Upper lobe of left lung (tissue), 4 donors: ENCODE measurements at regions not wholly inside any gene's neighbourhood (a gene's known extent, or its start where the extent isn't known, plus 50 kb on each side); places are given as distances from the start of the nearest gene placed in this dataset.

Source experiments
- EP300 ChIP-seq, 4 donors: sonication (generic); formaldehyde crosslinking; IDR thresholded peaks; one replicate each; pipeline ENCODE4 v1.5.1; 2017; ENCODE audit warnings: antibody characterized with exemption in 4 of 4, control low read depth in 2 of 4
- POLR2A ChIP-seq, 4 donors: fragments of 450-650 bp; IDR thresholded peaks; one replicate each; pipeline ENCODE4 v1.5.1; 2016 to 2017; ENCODE audit warnings: antibody characterized with exemption in 4 of 4, mild to moderate bottlenecking in 2 of 4
- POLR2AphosphoS5 ChIP-seq, 2 donors: sonication (generic); formaldehyde crosslinking; IDR thresholded peaks; one replicate each; pipeline ENCODE4 v1.5.1; 2017; ENCODE audit warnings: antibody characterized with exemption in 2 of 2
- TF ChIP-seq, protein P1 (sequence below), 6 experiments: fragments of 450-650 bp in 4 of 6; fragments of 200-600 bp in 2 of 6; sonication (generic) in 2 of 6; IDR thresholded peaks; one replicate each; pipeline ENCODE4 v1.5.1; 2016 to 2019; ENCODE audit warnings: antibody characterized with exemption in 6 of 6

DNA sequence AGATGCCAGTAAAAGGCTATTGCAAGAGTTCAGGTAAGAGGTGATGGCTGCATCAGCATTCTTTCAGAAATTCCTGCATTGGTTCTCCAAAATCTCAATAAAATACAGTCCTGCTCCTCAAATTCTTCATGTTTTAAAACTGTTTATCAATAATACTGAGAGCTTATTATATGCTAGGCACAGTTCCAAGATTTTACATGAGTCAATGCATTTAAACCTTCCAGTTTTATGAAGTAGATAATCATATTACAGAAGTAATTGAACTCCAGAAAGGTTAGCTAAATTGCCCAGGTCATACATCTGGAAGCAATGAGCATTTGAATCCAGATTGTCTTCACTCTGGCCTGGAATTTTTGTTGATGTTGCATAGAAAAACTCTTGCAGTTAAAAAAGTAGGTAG, 282.9 kb upstream of the SLITRK6 start:
- TF ChIP-seq, protein P1, sequence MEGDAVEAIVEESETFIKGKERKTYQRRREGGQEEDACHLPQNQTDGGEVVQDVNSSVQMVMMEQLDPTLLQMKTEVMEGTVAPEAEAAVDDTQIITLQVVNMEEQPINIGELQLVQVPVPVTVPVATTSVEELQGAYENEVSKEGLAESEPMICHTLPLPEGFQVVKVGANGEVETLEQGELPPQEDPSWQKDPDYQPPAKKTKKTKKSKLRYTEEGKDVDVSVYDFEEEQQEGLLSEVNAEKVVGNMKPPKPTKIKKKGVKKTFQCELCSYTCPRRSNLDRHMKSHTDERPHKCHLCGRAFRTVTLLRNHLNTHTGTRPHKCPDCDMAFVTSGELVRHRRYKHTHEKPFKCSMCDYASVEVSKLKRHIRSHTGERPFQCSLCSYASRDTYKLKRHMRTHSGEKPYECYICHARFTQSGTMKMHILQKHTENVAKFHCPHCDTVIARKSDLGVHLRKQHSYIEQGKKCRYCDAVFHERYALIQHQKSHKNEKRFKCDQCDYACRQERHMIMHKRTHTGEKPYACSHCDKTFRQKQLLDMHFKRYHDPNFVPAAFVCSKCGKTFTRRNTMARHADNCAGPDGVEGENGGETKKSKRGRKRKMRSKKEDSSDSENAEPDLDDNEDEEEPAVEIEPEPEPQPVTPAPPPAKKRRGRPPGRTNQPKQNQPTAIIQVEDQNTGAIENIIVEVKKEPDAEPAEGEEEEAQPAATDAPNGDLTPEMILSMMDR (IDR thresholded peaks at IDR 0.05) = no peak
- no peak for TF ChIP-seq POLR2AphosphoS5 (IDR thresholded peaks at IDR 0.05)
- no peak for TF ChIP-seq POLR2A (IDR thresholded peaks at IDR 0.05)
- no peak for TF ChIP-seq EP300 (IDR thresholded peaks at IDR 0.05)
